ENCODE measurements at regions not wholly inside any gene's neighbourhood (a gene's known extent, or its start where the extent isn't known, plus 50 kb on each side); places are given as distances from the start of the nearest gene placed in this dataset.

DNA sequence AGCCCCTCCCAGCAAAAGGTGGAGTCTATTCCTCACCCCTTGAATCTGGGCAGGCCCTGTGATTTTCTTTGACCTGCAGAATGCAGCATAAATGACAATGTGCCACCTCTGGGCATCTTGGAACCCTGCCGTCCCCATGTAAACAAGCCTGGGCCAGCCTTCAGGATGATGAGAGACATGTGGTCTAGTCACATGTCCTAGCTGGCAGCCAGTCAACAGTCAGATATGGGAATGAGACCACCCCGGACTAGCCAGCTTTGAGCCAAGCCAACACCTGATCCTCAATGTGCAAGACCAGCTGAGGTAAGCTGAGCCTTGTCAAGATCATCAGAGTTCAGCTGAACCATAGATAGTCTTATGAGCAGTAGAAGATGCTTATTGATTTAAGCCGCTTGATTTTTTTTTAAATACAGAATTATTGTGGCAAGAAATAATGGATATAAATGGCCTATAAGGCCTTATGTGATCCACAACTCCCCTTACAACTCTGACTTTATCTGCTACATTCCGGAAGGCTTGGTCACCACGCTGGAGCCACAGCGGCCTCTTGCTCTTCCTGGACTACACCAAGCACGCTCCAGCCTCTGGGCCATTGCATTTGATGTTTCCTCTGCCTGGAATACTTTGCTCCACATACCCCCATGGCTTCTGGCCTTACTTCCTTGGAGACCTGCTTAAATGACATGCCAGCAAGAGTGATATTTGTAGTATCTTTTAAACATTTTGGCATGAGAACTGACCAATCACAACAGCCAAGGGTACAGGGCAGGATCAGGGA, 225.9 kb upstream of the SESN3 start:
- H3K4me1 ChIP-seq (ENCODE audit: control insufficient read depth, insufficient read depth, low read length), result no peaks in the 10 kb centered on the region
- no peak overlapping the region for H3K4me3 ChIP-seq (ENCODE audit: low read length)
- H3K4me1 Mint-ChIP-seq, result no peaks in the 10 kb centered on the region
- TF ChIP-seq, protein P1, sequence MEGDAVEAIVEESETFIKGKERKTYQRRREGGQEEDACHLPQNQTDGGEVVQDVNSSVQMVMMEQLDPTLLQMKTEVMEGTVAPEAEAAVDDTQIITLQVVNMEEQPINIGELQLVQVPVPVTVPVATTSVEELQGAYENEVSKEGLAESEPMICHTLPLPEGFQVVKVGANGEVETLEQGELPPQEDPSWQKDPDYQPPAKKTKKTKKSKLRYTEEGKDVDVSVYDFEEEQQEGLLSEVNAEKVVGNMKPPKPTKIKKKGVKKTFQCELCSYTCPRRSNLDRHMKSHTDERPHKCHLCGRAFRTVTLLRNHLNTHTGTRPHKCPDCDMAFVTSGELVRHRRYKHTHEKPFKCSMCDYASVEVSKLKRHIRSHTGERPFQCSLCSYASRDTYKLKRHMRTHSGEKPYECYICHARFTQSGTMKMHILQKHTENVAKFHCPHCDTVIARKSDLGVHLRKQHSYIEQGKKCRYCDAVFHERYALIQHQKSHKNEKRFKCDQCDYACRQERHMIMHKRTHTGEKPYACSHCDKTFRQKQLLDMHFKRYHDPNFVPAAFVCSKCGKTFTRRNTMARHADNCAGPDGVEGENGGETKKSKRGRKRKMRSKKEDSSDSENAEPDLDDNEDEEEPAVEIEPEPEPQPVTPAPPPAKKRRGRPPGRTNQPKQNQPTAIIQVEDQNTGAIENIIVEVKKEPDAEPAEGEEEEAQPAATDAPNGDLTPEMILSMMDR (IDR thresholded peaks at IDR 0.05), result no peak
- intact Hi-C loops (cut with micrococcal nuclease), result no loop called here
- no peak overlapping the region for H3K4me3 Mint-ChIP-seq
- no peaks in the 10 kb centered on the region for H3K36me3 ChIP-seq (ENCODE audit: control insufficient read depth, insufficient read depth, low read length)
- H3K27me3 ChIP-seq (ENCODE audit: control insufficient read depth, insufficient read depth, low read length), result no peaks in the 10 kb centered on the region
- WGBS (ENCODE audit: insufficient coverage), result 96% methylated on average over 6 of the region's 7 CpGs
- no peaks in the 10 kb centered on the region for H3K9me3 ChIP-seq (ENCODE audit: control insufficient read depth, insufficient read depth, low read length)
- H3K27ac ChIP-seq (ENCODE audit: low read length), result no peak overlapping the region
- ATAC-seq (no peak), DNase-seq (no peak)
- H3K27me3 Mint-ChIP-seq (ENCODE audit: low read depth in 2 of 2), result no peaks in the 10 kb centered on the region
- no peaks in the 10 kb centered on the region for H3K36me3 Mint-ChIP-seq
- H3K27ac Mint-ChIP-seq, result no peak overlapping the region
- H3K9me3 Mint-ChIP-seq, result no peaks in the 10 kb centered on the region

DNA sequence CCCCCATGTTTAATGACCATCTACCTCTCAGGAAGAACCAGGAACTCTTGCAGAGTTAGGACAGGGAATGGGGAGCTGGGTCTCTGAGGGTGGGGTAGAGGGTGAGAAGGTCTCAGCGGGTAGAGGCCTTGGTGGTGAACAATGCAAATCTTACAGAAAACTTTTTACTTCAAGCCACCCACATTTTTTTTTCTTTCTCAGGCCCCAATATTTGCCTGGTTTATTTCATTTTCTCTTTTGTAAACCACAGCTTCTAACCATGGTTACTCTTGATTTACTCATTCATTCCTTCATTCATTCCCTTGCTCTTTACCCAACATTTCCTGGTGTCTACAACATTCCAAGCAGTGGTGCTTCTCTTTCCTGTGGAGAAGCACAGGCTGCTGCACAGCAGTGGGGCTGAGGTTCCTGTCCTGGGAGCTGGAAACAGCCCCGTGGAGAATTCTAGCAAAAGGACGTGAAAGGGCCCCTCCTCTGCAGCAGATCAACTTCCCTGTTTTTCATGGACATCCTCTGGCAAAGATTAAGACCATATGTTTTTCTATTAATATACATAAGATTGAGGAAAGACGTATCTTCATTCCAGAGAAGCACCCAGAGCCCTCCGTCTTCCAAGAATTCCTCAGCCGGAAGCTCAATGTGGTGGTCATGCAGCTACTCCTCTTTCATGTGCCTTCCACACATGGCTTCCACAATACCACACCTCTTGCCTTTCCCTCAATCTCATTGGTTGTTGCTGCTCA, 224.4 kb upstream of the SESN3 start:
- TF ChIP-seq, protein P1 (IDR thresholded peaks at IDR 0.05), result no peak
- Mint-ChIP-seq H3K9me3 (no peaks in the 10 kb centered on the region), H3K4me1 (no peaks in the 10 kb centered on the region), H3K27ac (no peak overlapping the region), H3K36me3 (no peaks in the 10 kb centered on the region), H3K4me3 (no peak overlapping the region), H3K27me3 (ENCODE audit: low read depth in 2 of 2) (no peaks in the 10 kb centered on the region)
- Histone ChIP-seq H3K27me3 (ENCODE audit: control insufficient read depth, insufficient read depth, low read length) (no peaks in the 10 kb centered on the region), H3K4me1 (ENCODE audit: control insufficient read depth, insufficient read depth, low read length) (no peaks in the 10 kb centered on the region), H3K27ac (ENCODE audit: low read length) (no peak overlapping the region), H3K9me3 (ENCODE audit: control insufficient read depth, insufficient read depth, low read length) (no peaks in the 10 kb centered on the region), H3K36me3 (ENCODE audit: control insufficient read depth, insufficient read depth, low read length) (no peaks in the 10 kb centered on the region), H3K4me3 (ENCODE audit: low read length) (no peak overlapping the region)
- ATAC-seq, result no peak
- DNase-seq, result no peak
- intact Hi-C loops (cut with micrococcal nuclease), result no loop called here
- 65% methylated on average over 6 of the region's 6 CpGs for WGBS (ENCODE audit: insufficient coverage)

DNA sequence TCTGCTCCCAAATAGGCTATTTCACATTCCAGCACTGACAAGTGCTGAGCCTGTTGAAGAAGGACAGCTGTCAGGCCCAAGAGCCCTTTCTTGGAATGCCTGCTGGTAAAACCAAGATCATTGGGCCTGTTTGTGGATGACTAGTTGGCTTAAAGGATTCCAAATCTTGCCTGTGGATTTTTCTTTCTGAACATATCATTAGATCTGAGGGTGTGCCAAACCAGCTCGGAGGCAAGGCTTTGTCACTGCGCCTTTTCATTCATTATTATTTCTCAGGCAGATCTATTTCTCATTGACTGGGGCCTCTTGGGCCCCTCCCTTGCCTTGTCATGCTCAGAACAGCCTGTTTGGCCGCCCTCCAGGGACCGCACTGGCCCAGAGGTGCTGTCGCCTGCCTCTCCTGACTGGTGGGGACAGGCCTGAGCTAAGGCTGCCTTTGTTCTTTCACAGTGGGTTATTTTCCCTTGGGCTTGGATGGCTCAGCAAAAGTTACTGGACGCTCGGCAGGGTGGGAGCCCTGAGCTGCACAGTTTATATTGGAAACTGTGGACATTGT, 222.7 kb upstream of the SESN3 start:
- TF ChIP-seq, protein P1 (IDR thresholded peaks at IDR 0.05), result no peak
- Mint-ChIP-seq H3K4me3 (no peak overlapping the region), H3K27me3 (ENCODE audit: low read depth in 2 of 2) (peaks cover 0 to 3% of the 10 kb centered on the region in 2 donors), H3K4me1 (no peaks in the 10 kb centered on the region), H3K36me3 (no peaks in the 10 kb centered on the region), H3K9me3 (no peaks in the 10 kb centered on the region), H3K27ac (no peak overlapping the region)
- H3K9me3 ChIP-seq (ENCODE audit: control insufficient read depth, insufficient read depth, low read length), result no peaks in the 10 kb centered on the region
- 93% methylated on average over 7 of the region's 7 CpGs for WGBS (ENCODE audit: insufficient coverage)
- no peak overlapping the region for H3K27ac ChIP-seq (ENCODE audit: low read length)
- ATAC-seq, result no peak
- no peak overlapping the region for H3K4me3 ChIP-seq (ENCODE audit: low read length)
- DNase-seq, result no peak
- H3K4me1 ChIP-seq (ENCODE audit: control insufficient read depth, insufficient read depth, low read length), result no peaks in the 10 kb centered on the region
- no peaks in the 10 kb centered on the region for H3K27me3 ChIP-seq (ENCODE audit: control insufficient read depth, insufficient read depth, low read length)
- H3K36me3 ChIP-seq (ENCODE audit: control insufficient read depth, insufficient read depth, low read length), result no peaks in the 10 kb centered on the region
- intact Hi-C loops (cut with micrococcal nuclease), result no loop called here
